GM19467 (cell line): ENCODE measurements at regions not wholly inside any gene's neighbourhood (a gene's known extent, or its start where the extent isn't known, plus 50 kb on each side); places are given as distances from the start of the nearest gene placed in this dataset.

Source experiments
- ATAC-seq: cut with Tn5 transposase; IDR thresholded peaks from one replicate; pipeline ENCODE4 v1.9.1; 2021; ENCODE audit warnings: mild to moderate bottlenecking, moderate library complexity; ENCODE audit not compliant: unreplicated experiment

DNA sequence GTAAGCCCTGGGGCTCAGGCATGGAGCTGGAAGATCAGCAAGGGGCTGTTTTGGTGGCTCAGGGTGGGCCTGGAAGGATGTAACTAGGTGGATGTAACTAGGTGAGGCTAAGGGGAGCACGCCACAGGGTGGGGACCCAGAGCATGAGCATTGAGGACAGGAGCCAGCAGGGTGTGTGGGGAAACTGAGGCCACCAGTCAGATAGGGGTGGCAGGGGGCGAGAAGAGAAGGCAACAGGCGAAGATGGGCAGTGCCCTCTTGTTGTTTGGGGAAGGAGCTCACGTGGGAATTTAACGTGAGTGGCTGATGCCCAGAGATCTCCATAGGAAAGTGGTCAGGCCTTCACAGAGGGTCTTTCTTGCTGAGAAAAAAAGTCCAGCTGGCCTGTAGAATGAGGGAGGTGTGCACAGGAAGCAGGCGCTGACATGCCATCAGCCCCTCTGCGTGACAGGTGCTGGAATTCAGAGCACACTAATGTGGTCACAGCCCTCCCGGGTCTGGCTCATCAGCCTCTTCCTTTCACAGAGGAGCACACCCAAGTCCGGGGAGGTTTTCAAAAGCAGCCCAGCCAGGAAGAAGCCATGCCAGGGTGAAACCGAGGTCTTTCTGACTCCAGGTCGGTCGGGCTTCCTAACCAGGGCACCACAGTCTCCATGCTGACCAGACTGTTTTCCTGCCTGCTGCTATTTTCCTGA, 54.6 kb upstream of the PAX6 start:
- ATAC-seq: no peak

DNA sequence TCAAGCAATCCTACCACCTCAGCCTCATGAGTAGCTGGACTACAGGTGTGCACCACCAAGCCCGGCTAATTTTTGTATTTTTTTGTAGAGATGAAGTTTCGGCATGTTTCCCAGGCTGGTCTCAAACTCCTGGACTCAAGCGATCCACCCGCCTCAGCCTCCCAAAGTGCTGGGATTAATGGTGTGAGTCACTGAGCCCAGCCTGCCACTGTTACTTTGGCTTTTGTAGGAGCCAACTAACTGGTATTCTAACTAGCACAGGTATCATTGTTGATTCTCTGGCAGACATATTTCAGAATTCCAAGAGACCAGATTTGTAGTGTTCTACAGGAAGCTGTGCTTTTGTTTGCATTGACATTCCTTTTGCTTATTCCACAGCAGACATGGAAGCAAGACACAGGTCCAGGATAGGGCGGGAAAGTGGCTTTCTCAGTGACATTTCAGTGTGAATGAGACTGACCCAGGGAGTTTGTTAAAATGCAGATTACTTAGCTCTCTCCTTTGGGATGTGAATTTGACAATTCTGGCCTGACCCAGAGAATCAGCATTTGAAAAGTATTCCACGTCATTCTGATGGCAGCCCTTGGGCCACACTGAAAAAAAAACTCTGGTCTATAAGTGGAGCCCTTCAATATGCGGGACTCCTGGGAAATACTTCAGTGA, 52.2 kb upstream of the PAX6 start:
- ATAC-seq: no peak

DNA sequence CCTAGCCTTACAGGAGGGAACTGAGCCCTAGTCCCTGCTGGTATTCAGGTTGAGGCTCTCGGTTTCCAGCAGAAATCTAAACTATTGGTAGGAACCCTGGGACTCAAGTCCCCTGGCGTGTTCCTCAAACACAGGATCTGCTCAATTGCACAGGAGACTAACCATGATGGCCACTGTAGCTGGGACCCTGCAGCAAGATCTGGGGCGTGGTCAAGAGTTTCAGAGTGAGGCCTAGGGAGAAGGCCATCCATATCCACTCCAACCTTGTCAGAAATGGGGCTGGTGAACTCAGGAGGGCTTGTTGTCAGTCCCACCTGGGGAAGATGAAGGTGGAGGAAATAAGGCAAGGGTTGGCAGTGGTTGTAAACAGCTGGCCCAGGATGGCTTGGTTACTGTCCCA, 49.9 kb upstream of the PAX6 start:
- ATAC-seq: no peak
